K562 (cell line): ENCODE measurements at regions not wholly inside any gene's neighbourhood (a gene's known extent, or its start where the extent isn't known, plus 50 kb on each side); places are given as distances from the start of the nearest gene placed in this dataset.

ENCODE experiments used
- ATAC-seq: fragments of 200-7000 bp; cut with Tn5 transposase; 3 replicates; pipeline ENCODE4 v1.9.1; 2020; ENCODE audit warnings: moderate library complexity
- BruUV-seq: library from RNA; stranded (reverse); fragments of 400-500 nt; replicated peaks from 2 replicates; lab custom pipeline; 2021; lab: Mats Ljungman, UMichigan
- CTCF ChIA-PET: fragments of 300-600 bp; formaldehyde crosslinking; extraction: SDS; loops from one replicate; lab custom pipeline; 2021; ENCODE audit warnings: low intra/inter-chr PET ratio; lab: Yijun Ruan, JAX
- POLR2A ChIA-PET: fragments of 300-600, 350-650 bp; sonication (Branson Sonifier 250); formaldehyde crosslinking; extraction: SDS; loops from one replicate; lab custom pipeline; 2021; ENCODE audit warnings: antibody characterized with exemption, inconsistent platforms; lab: Yijun Ruan, JAX
- DNase-seq, 4 experiments: peaks; one replicate each; pipeline versions ENCODE4 v3.0.0 to v3.0.0-alpha.2; 2011 to 2018; ENCODE audit warnings: low spot score in 3 of 4, mixed read lengths in 3 of 4; ENCODE audit errors: extremely low read depth in 1 of 4
- FAIRE-seq: peaks from 2 replicates; lab custom pipeline; 2011; peaks lifted over from hg19 to GRCh38; lab: Jason Lieb, UNC
- H2AFZ ChIP-seq: 2 replicates; pipeline ENCODE4 v1.6.0; 2011; ENCODE audit warnings: low read depth, low read length, control low read depth, inconsistent platforms
- H3K27ac ChIP-seq: fragments of 200-600 bp; 3 replicates; pipeline ENCODE4 v1.8.0; 2011; ENCODE audit warnings: low read depth, mild to moderate bottlenecking, control low read depth, inconsistent platforms, low read length, moderate library complexity, mixed read lengths; ENCODE audit errors: extremely low read depth
- H3K27me3 ChIP-seq, 2 experiments: fragments of 300-600 bp in 1 of 2; 2 replicates in 1 of 2; 3 replicates in 1 of 2; pipeline versions ENCODE4 v1.6.0 to v1.8.0; 2011; ENCODE audit warnings: inconsistent platforms in 2 of 2, low read length in 2 of 2, mild to moderate bottlenecking in 1 of 2, mixed read lengths in 1 of 2, moderate library complexity in 1 of 2; ENCODE audit not compliant: control insufficient read depth in 2 of 2, insufficient read depth in 2 of 2
- H3K36me3 ChIP-seq: fragments of 300-600 bp; 3 replicates; pipeline ENCODE4 v1.8.0; 2011; ENCODE audit warnings: mild to moderate bottlenecking, low read length, inconsistent platforms; ENCODE audit not compliant: control insufficient read depth, insufficient read depth
- H3K4me1 ChIP-seq, 2 experiments: fragments of 200-600 bp in 1 of 2; replicated peaks in 1 of 2; 2 replicates in 1 of 2; 3 replicates in 1 of 2; pipeline versions ENCODE4 v1.5.1 to v1.8.0; 2011; ENCODE audit warnings: inconsistent platforms in 2 of 2, low read length in 2 of 2, mild to moderate bottlenecking in 1 of 2, mixed read lengths in 1 of 2, moderate library complexity in 1 of 2; ENCODE audit not compliant: control insufficient read depth in 2 of 2, insufficient read depth in 2 of 2
- H3K4me2 ChIP-seq: 2 replicates; pipeline ENCODE4 v1.6.1; 2011; ENCODE audit warnings: low read length, control low read depth, inconsistent platforms, mixed read lengths; ENCODE audit not compliant: insufficient read depth
- H3K4me3 ChIP-seq: fragments of 200-600 bp; sonication (generic), shearing (Covaris generic); 2 replicates; pipeline ENCODE4 v1.5.1; 2016; ENCODE audit warnings: control low read depth, inconsistent platforms
- H3K79me2 ChIP-seq: fragments of 200-600 bp; 3 replicates; pipeline ENCODE4 v1.8.0; 2011; ENCODE audit warnings: low read length, inconsistent platforms; ENCODE audit not compliant: control insufficient read depth, insufficient read depth
- H3K9ac ChIP-seq, 2 experiments: 2 replicates each; pipeline versions ENCODE4 v1.6.0 to v1.6.1; 2011; ENCODE audit warnings: low read depth in 2 of 2, low read length in 2 of 2, control low read depth in 1 of 2, inconsistent platforms in 1 of 2, mild to moderate bottlenecking in 1 of 2, mixed read lengths in 1 of 2; ENCODE audit not compliant: insufficient read depth in 1 of 2
- H3K9me1 ChIP-seq: one replicate; pipeline ENCODE4 v1.6.0; 2011; ENCODE audit warnings: inconsistent platforms, mild to moderate bottlenecking, low read length, moderate library complexity; ENCODE audit not compliant: control insufficient read depth, insufficient read depth
- H3K9me3 ChIP-seq: replicated peaks from 2 replicates; pipeline ENCODE4 v1.5.1; 2011; ENCODE audit warnings: low read depth, low read length, inconsistent platforms; ENCODE audit not compliant: control insufficient read depth, insufficient read depth
- H4K20me1 ChIP-seq: replicated peaks from 2 replicates; pipeline ENCODE4 v1.6.1; 2011; ENCODE audit warnings: low read length, inconsistent platforms, mixed read lengths; ENCODE audit not compliant: control insufficient read depth, insufficient read depth
- ESRRA ChIP-seq: fragments of 450-650 bp; IDR thresholded peaks from 2 replicates; pipeline ENCODE4 v1.6.1; 2014; ENCODE audit warnings: low read depth, mild to moderate bottlenecking, moderate library complexity, borderline replicate concordance
- MEIS2 ChIP-seq: fragments of 450-650 bp; IDR thresholded peaks from 2 replicates; pipeline ENCODE4 v1.6.1; 2014; ENCODE audit warnings: mild to moderate bottlenecking; ENCODE audit not compliant: partially characterized antibody
- NONO ChIP-seq, 2 experiments: fragments of 200-400 bp in 1 of 2; fragments of 450-650 bp in 1 of 2; formaldehyde crosslinking in 1 of 2; IDR thresholded peaks; 2 replicates each; pipeline ENCODE4 v1.6.1; 2017; ENCODE audit warnings: low read depth in 2 of 2, mild to moderate bottlenecking in 2 of 2, moderate library complexity in 2 of 2, low read length in 1 of 2
- TEAD4 ChIP-seq, 2 experiments: sonication (generic) in 1 of 2; formaldehyde crosslinking in 1 of 2; IDR thresholded peaks; 2 replicates each; pipeline versions ENCODE4 v1.6.1 to v1.8.0; 2012 to 2022; ENCODE audit warnings: borderline replicate concordance in 1 of 2, inconsistent platforms in 1 of 2, low read length in 1 of 2, mild to moderate bottlenecking in 1 of 2, missing genetic modification reagents in 1 of 2
- ZNF408 ChIP-seq: fragments of 250-450 bp; sonication (Bioruptor Pico); IDR thresholded peaks from 2 replicates; pipeline ENCODE4 v1.4.0; 2020; ENCODE audit warnings: low read depth, mild to moderate bottlenecking, moderate library complexity
- ZNF668 ChIP-seq: fragments of 250-450 bp; sonication (Bioruptor Pico); IDR thresholded peaks from 2 replicates; pipeline ENCODE4 v1.8.0; 2022; ENCODE audit warnings: mild to moderate bottlenecking, inconsistent platforms
- WGBS: fragments of 100-300 bp; shearing (Covaris generic); methylation state at CpG from one replicate; pipeline ENCODE4 v1.1.6; 2016; ENCODE audit warnings: low coverage, mixed read lengths; ENCODE audit not compliant: insufficient coverage; ENCODE audit errors: missing lambda C conversion rate; 5-methylcytosine and 5-hydroxymethylcytosine counted together
- in situ Hi-C: fragments of 300-500 bp; cut with MboI; formaldehyde crosslinking; loops from 4 replicates; pipeline ENCODE4 v1.15.0; 2018; ENCODE audit warnings: inconsistent platforms, mixed read lengths
- intact Hi-C: fragments of 100-400 bp; cut with micrococcal nuclease; formaldehyde crosslinking; loops from 2 replicates; pipeline ENCODE4 v1.14.2; 2022
- TF ChIP-seq, protein P1 (sequence below): fragments of 450-650 bp; IDR thresholded peaks from 2 replicates; pipeline ENCODE4 v1.6.1; 2016; ENCODE audit warnings: low read depth
- TF ChIP-seq, protein P2 (sequence below): sonication (generic); formaldehyde crosslinking; IDR thresholded peaks from 2 replicates; pipeline ENCODE4 v1.8.0; 2022; ENCODE audit warnings: missing genetic modification reagents, mild to moderate bottlenecking, borderline replicate concordance
- TF ChIP-seq, protein P3 (sequence below): conservative IDR thresholded peaks from 2 replicates; pipeline ENCODE4 v1.6.1; 2011; ENCODE audit warnings: low read depth, mild to moderate bottlenecking, low read length; ENCODE audit not compliant: control insufficient read depth

DNA sequence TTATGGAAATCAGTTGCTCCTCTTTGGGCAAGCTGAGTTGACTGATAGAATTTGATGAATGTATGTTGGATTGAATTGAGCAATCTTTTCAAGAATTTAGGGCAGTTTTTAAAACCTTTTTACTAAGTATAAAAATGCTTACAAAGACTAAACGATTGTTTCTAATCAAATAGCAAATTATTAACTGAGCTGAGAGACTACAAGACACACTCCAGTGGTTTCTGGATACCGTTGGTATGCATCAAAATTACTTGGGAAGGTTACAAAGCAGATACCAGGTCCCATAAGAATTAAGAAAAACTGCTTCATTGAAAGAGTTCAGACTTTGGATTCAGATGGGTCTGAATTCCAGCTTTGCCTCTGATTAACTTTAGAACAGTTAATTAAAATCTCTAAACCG lies 721.4 kb downstream of the FAM181B start (continued):
- TF ChIP-seq ZNF668 (CRISPR knock-in tag), result no peak

DNA sequence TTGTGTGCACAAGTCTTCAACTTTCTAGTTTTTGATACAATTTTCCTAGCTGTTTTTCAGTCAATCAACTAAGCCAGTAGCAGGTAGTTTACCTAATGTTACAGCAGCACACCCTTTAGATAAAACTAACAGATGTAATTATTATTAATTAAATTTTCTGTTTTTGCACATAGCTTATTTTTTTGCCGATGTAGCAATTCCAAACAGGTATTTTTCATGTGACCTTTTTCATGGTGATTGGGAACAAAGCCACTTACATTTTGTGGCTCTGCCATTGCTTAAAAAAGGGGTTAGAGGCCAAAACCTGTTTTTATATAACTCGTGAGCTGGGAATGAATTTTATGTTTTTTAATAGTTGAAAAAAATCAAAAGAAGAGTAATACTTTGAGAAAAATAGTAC lies 724.5 kb downstream of the FAM181B start:
- in situ Hi-C loops, result no loop called here
- H3K27me3 ChIP-seq, result no peaks in the 10 kb centered on the region
- no TSS peak for BruUV-seq
- no peak overlapping the region for H3K27ac ChIP-seq
- H3K4me3 ChIP-seq, result no peak overlapping the region
- ChIA-PET POLR2A (no interaction called here), CTCF (no interaction called here)
- intact Hi-C loops, result no loop called here
- H3K9me1 ChIP-seq, result no peaks in the 10 kb centered on the region
- no peak overlapping the region for H2AFZ ChIP-seq
- FAIRE-seq (no peak), DNase-seq (no peak), ATAC-seq (no peak)
- no peak overlapping the region for H3K9ac ChIP-seq
- 2% methylated on average over 2 of the region's 2 CpGs for WGBS
- H3K4me1 ChIP-seq, result no peaks in the 10 kb centered on the region
- no peak overlapping the region for H3K4me2 ChIP-seq
- H3K9me3 ChIP-seq, result no peaks in the 10 kb centered on the region; the same call in 1 of the 2 replicates
- H3K79me2 ChIP-seq, result no peaks in the 10 kb centered on the region
- no peaks in the 10 kb centered on the region for H3K36me3 ChIP-seq
- H4K20me1 ChIP-seq, result no peaks in the 10 kb centered on the region
- TF ChIP-seq MEIS2 (no peak), ESRRA (no peak), ZNF408 (no peak), TEAD4 (IDR thresholded peaks at IDR 0.05; ENCODE audit: low read length) (no peak), TEAD4 (CRISPR knock-in tag; IDR thresholded peaks at IDR 0.05; ENCODE audit: borderline replicate concordance) (no peak), NONO (IDR thresholded peaks at IDR 0.05; ENCODE audit: low read depth in 2 of 2, low read length in 1 of 2) (no peak)
- TF ChIP-seq, protein P1, sequence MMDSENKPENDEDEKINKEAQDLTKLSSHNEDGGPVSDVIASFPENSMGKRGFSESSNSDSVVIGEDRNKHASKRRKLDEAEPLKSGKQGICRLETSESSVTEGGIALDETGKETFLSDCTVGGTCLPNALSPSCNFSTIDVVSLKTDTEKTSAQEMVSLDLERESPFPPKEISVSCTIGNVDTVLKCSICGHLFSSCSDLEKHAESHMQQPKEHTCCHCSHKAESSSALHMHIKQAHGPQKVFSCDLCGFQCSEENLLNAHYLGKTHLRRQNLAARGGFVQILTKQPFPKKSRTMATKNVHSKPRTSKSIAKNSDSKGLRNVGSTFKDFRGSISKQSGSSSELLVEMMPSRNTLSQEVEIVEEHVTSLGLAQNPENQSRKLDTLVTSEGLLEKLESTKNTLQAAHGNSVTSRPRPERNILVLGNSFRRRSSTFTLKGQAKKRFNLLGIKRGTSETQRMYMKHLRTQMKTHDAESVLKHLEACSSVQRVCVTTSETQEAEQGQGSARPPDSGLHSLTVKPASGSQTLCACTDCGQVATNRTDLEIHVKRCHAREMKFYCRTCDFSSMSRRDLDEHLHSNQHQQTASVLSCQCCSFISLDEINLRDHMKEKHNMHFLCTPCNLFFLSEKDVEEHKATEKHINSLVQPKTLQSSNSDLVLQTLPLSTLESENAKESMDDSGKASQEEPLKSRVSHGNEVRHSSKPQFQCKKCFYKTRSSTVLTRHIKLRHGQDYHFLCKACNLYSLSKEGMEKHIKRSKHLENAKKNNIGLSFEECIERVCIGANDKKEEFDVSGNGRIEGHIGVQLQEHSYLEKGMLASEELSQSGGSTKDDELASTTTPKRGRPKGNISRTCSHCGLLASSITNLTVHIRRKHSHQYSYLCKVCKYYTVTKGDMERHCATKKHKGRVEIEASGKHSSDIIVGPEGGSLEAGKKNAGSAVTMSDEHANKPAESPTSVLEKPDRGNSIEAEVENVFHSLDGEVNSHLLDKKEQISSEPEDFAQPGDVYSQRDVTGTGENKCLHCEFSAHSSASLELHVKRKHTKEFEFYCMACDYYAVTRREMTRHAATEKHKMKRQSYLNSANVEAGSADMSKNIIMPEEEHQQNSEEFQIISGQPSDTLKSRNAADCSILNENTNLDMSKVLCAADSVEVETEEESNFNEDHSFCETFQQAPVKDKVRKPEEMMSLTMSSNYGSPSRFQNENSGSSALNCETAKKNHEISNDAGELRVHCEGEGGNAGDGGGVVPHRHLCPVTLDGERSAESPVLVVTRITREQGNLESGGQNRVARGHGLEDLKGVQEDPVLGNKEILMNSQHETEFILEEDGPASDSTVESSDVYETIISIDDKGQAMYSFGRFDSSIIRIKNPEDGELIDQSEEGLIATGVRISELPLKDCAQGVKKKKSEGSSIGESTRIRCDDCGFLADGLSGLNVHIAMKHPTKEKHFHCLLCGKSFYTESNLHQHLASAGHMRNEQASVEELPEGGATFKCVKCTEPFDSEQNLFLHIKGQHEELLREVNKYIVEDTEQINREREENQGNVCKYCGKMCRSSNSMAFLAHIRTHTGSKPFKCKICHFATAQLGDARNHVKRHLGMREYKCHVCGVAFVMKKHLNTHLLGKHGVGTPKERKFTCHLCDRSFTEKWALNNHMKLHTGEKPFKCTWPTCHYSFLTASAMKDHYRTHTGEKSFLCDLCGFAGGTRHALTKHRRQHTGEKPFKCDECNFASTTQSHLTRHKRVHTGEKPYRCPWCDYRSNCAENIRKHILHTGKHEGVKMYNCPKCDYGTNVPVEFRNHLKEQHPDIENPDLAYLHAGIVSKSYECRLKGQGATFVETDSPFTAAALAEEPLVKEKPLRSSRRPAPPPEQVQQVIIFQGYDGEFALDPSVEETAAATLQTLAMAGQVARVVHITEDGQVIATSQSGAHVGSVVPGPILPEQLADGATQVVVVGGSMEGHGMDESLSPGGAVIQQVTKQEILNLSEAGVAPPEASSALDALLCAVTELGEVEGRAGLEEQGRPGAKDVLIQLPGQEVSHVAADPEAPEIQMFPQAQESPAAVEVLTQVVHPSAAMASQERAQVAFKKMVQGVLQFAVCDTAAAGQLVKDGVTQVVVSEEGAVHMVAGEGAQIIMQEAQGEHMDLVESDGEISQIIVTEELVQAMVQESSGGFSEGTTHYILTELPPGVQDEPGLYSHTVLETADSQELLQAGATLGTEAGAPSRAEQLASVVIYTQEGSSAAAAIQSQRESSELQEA, result no peak
- TF ChIP-seq, protein P2, sequence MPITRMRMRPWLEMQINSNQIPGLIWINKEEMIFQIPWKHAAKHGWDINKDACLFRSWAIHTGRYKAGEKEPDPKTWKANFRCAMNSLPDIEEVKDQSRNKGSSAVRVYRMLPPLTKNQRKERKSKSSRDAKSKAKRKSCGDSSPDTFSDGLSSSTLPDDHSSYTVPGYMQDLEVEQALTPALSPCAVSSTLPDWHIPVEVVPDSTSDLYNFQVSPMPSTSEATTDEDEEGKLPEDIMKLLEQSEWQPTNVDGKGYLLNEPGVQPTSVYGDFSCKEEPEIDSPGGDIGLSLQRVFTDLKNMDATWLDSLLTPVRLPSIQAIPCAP, result no peak
- TF ChIP-seq, protein P3, sequence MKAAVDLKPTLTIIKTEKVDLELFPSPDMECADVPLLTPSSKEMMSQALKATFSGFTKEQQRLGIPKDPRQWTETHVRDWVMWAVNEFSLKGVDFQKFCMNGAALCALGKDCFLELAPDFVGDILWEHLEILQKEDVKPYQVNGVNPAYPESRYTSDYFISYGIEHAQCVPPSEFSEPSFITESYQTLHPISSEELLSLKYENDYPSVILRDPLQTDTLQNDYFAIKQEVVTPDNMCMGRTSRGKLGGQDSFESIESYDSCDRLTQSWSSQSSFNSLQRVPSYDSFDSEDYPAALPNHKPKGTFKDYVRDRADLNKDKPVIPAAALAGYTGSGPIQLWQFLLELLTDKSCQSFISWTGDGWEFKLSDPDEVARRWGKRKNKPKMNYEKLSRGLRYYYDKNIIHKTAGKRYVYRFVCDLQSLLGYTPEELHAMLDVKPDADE, result no peak
